HepG2 (cell line): ENCODE measurements at regions not wholly inside any gene's neighbourhood (a gene's known extent, or its start where the extent isn't known, plus 50 kb on each side); places are given as distances from the start of the nearest gene placed in this dataset.

Experiments
- BCL6 ChIP-seq: IDR thresholded peaks from 2 replicates; pipeline ENCODE4 v1.6.1; 2016; ENCODE audit warnings: missing genetic modification reagents, missing compliant biosample characterization
- FOXA3 ChIP-seq: IDR thresholded peaks from 2 replicates; pipeline ENCODE4 v1.6.1; 2016; ENCODE audit warnings: missing genetic modification reagents, missing compliant biosample characterization
- FOXO1 ChIP-seq: sonication (generic); formaldehyde crosslinking; IDR thresholded peaks from 2 replicates; pipeline ENCODE4 v1.4.0; 2020; ENCODE audit warnings: missing genetic modification reagents
- HNF4A ChIP-seq: sonication (generic); formaldehyde crosslinking; IDR thresholded peaks from 2 replicates; pipeline ENCODE4 v1.4.0; 2020; ENCODE audit warnings: missing genetic modification reagents
- HOXA5 ChIP-seq: sonication (generic); formaldehyde crosslinking; IDR thresholded peaks from 2 replicates; pipeline ENCODE4 v1.4.0; 2020; ENCODE audit warnings: missing genetic modification reagents
- KAT2B ChIP-seq: fragments of 150-350 bp; IDR thresholded peaks from 2 replicates; pipeline ENCODE4 v1.6.1; 2014; ENCODE audit warnings: low read depth, low read length, borderline replicate concordance
- KDM3A ChIP-seq: IDR thresholded peaks from 2 replicates; pipeline ENCODE4 v1.6.1; 2018; ENCODE audit warnings: low read depth, missing compliant biosample characterization
- KDM4B ChIP-seq: sonication (generic); formaldehyde crosslinking; IDR thresholded peaks from 2 replicates; pipeline ENCODE4 v1.4.0; 2020; ENCODE audit warnings: missing genetic modification reagents
- MED1 ChIP-seq: sonication (generic); formaldehyde crosslinking; IDR thresholded peaks from 2 replicates; pipeline ENCODE4 v1.4.0; 2020; ENCODE audit warnings: missing genetic modification reagents
- NR2F2 ChIP-seq: IDR thresholded peaks from 2 replicates; pipeline ENCODE4 v1.6.1; 2012; ENCODE audit warnings: low read depth, inconsistent platforms, borderline replicate concordance
- RXRB ChIP-seq: IDR thresholded peaks from 2 replicates; pipeline ENCODE4 v1.6.1; 2016; ENCODE audit warnings: borderline replicate concordance, missing genetic modification reagents, missing compliant biosample characterization
- SAP130 ChIP-seq: IDR thresholded peaks from 2 replicates; pipeline ENCODE4 v1.6.1; 2016; ENCODE audit warnings: low read depth
- ZBTB7A ChIP-seq: sonication (generic); formaldehyde crosslinking; IDR thresholded peaks from 2 replicates; pipeline ENCODE4 v1.8.0; 2022; ENCODE audit warnings: mild to moderate bottlenecking, missing genetic modification reagents
- ZNF367 ChIP-seq: sonication (generic); formaldehyde crosslinking; IDR thresholded peaks from 2 replicates; pipeline ENCODE4 v1.4.0; 2020; ENCODE audit warnings: missing genetic modification reagents, borderline replicate concordance
- ZNF468 ChIP-seq: sonication (generic); formaldehyde crosslinking; IDR thresholded peaks from 2 replicates; pipeline ENCODE4 v1.8.0; 2022; ENCODE audit warnings: mild to moderate bottlenecking, moderate library complexity, missing genetic modification reagents
- TF ChIP-seq, protein P1 (sequence below): sonication (generic); formaldehyde crosslinking; IDR thresholded peaks from 2 replicates; pipeline ENCODE4 v1.8.0; 2022; ENCODE audit warnings: missing genetic modification reagents, low read depth, mild to moderate bottlenecking, borderline replicate concordance
- TF ChIP-seq, protein P2 (sequence below): sonication (generic); formaldehyde crosslinking; IDR thresholded peaks from 2 replicates; pipeline ENCODE4 v1.8.0; 2022; ENCODE audit warnings: mild to moderate bottlenecking, missing genetic modification reagents, moderate library complexity

DNA sequence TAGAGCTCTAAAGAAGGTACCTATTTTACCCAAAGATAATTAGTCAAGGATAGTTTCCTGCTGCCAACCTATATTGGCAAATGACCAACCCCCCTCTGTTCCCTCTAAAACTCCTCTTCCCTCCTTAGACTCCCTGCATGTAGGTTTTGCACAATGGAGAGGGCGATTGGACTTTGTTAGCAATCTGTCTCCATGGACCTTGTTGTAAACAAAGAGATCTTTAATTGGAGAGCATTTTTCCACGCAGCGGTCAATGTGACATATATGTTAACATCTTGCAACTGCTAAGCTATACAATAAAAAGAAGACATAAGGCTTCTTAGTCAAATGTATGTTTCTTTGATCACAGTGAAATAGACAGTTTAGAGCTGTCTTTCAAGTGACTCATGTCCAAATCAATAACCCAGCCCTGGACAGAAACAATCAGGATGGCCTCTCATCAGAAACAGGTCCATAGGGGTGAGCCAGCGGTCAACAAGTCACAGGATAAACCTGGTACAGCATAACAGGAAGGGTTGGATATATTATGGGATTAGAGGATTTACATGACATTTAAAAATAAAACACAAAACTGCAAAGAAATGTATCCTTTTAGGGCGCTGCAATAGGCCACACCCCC lies 69.7 kb upstream of the UBL3 start (continued):
- TF ChIP-seq ZBTB7A, result no peak
- TF ChIP-seq RXRB (CRISPR knock-in tag), result 0 out of 2 replicates have a peak, but pooled peaks have one; percentile 44
- peak; percentile 32; the same call in 1 of the 2 replicates for TF ChIP-seq BCL6
- TF ChIP-seq ZNF468 (CRISPR knock-in tag), result no peak
- TF ChIP-seq FOXO1, result peak; percentile 26; the same call in 1 of the 2 replicates
- no peak for TF ChIP-seq KDM4B (CRISPR knock-in tag)
- TF ChIP-seq HOXA5 (CRISPR knock-in tag), result no peak
- TF ChIP-seq, protein P1, sequence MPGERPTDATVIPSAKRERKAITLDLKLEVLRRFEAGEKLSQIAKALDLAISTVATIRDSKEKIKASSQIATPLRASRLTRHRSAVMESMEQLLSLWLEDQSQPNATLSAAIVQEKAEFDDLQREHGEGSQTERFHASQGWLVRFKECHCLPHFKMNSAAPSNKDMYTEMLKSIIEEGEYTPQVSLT, result no peak
- 0 out of 2 replicates have a peak, but pooled peaks have one; percentile 16 for TF ChIP-seq KAT2B
- no peak for TF ChIP-seq ZNF367 (CRISPR knock-in tag)
- TF ChIP-seq FOXA3 (CRISPR knock-in tag), result peak; percentile 48
- TF ChIP-seq MED1 (CRISPR knock-in tag), result 0 out of 2 replicates have a peak, but pooled peaks have one; percentile 20
- TF ChIP-seq SAP130 (CRISPR knock-in tag), result peak; percentile 53
- TF ChIP-seq NR2F2, result no peak
- TF ChIP-seq, protein P2, sequence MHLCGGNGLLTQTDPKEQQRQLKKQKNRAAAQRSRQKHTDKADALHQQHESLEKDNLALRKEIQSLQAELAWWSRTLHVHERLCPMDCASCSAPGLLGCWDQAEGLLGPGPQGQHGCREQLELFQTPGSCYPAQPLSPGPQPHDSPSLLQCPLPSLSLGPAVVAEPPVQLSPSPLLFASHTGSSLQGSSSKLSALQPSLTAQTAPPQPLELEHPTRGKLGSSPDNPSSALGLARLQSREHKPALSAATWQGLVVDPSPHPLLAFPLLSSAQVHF (CRISPR knock-in tag), result no peak
- TF ChIP-seq HNF4A (CRISPR knock-in tag), result 0 out of 2 replicates have a peak, but pooled peaks have one; percentile 12
- TF ChIP-seq KDM3A (CRISPR knock-in tag), result no peak
